ENCODE measurements at regions not wholly inside any gene's neighbourhood (a gene's known extent, or its start where the extent isn't known, plus 50 kb on each side); places are given as distances from the start of the nearest gene placed in this dataset.

- Histone ChIP-seq H3K36me3 (no peaks in the 10 kb centered on the region), H3K27me3 (no peaks in the 10 kb centered on the region), H3K4me1 (no peaks in the 10 kb centered on the region), H3K4me3 (replicated peaks in 1 of 3) (no peak overlapping the region), H3K9me3 (no peaks in the 10 kb centered on the region), H3K27ac (no peak overlapping the region)
- intact Hi-C loops (cut with DNase I) = no loop called here
- no peak for TF ChIP-seq POLR2A (IDR thresholded peaks at IDR 0.05)
- TF ChIP-seq CTCF (IDR thresholded peaks at IDR 0.05) = no peak
- WGBS, 2 donors = 95 to 96% methylated on average over 6 of the region's 6 CpGs
- no peak for DNase-seq
These were observed 493.6 kb upstream of the MDFIC2 start for GRCh38 chr3:70806021-70806420.

- TF ChIP-seq POLR2A (IDR thresholded peaks at IDR 0.05) = no peak
- TF ChIP-seq CTCF (IDR thresholded peaks at IDR 0.05) = no peak
- DNase-seq = no peak
- H3K27me3 ChIP-seq = no peaks in the 10 kb centered on the region
- intact Hi-C loops (cut with DNase I) = no loop called here
- no peak overlapping the region for H3K4me3 ChIP-seq (replicated peaks in 1 of 3)
- no peaks in the 10 kb centered on the region for H3K4me1 ChIP-seq
- H3K9me3 ChIP-seq = no peaks in the 10 kb centered on the region
- no peaks in the 10 kb centered on the region for H3K36me3 ChIP-seq
- H3K27ac ChIP-seq = no peak overlapping the region
- WGBS, 2 donors = 78 to 88% methylated on average over 6 of the region's 6 CpGs
These were observed 492.8 kb upstream of the MDFIC2 start for GRCh38 chr3:70805061-70805889.

- Histone ChIP-seq H3K4me1 (no peaks in the 10 kb centered on the region), H3K36me3 (no peaks in the 10 kb centered on the region), H3K9me3 (no peaks in the 10 kb centered on the region), H3K27ac (no peak overlapping the region), H3K27me3 (no peaks in the 10 kb centered on the region), H3K4me3 (replicated peaks in 1 of 3) (no peak overlapping the region)
- intact Hi-C loops (cut with DNase I) = no loop called here
- DNase-seq = no peak
- TF ChIP-seq POLR2A (IDR thresholded peaks at IDR 0.05) = no peak
- TF ChIP-seq CTCF (IDR thresholded peaks at IDR 0.05) = no peak
- WGBS, 2 donors = 92 to 95% methylated on average over 2 of the region's 2 CpGs
These were observed 491.5 kb upstream of the MDFIC2 start for GRCh38 chr3:70803891-70804290.

DNA sequence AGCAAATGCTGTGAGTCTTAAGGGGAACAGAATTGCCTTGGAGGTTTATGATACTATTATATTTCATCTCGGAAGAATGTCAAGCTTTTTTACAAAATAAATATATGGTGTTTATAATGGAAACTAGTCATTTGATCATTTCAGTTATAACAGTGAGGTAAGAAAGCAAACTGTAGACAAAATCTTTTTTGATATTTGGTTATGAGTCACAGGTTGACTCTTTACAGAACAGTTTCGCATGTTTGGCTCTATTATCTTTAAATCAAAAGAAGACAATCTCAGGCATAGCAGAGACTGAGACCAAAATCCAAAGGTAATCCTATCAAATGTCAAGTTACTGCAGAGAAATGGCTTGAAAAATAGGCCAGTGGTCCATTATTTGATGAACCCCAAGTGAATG, 490.9 kb upstream of the MDFIC2 start:
- intact Hi-C loops (cut with DNase I) = no loop called here
- 65 to 97% methylated on average over 2 of the region's 2 CpGs for WGBS, 2 donors

More for the DNA sequence above, 490.9 kb upstream of the MDFIC2 start:
- Histone ChIP-seq H3K27ac (no peak overlapping the region), H3K9me3 (no peaks in the 10 kb centered on the region), H3K27me3 (no peaks in the 10 kb centered on the region), H3K4me1 (no peaks in the 10 kb centered on the region), H3K4me3 (replicated peaks in 1 of 3) (no peak overlapping the region), H3K36me3 (no peaks in the 10 kb centered on the region)
- DNase-seq = no peak
- no peak for TF ChIP-seq POLR2A (IDR thresholded peaks at IDR 0.05)
- no peak for TF ChIP-seq CTCF (IDR thresholded peaks at IDR 0.05)

Data from thyroid gland (tissue), 4 donors.